ENCODE measurements at regions not wholly inside any gene's neighbourhood (a gene's known extent, or its start where the extent isn't known, plus 50 kb on each side); places are given as distances from the start of the nearest gene placed in this dataset.
"Not testable (repeated sequence)": the region's sequence is repeated elsewhere in the genome, so short reads cannot be mapped to it uniquely, and the experiment has no call there.

- no peak overlapping the region for H2AFZ ChIP-seq (ENCODE audit: low read length)
- H3K9ac ChIP-seq (ENCODE audit: insufficient read depth, low read length), result no peak overlapping the region
- no peaks in the 10 kb centered on the region for H3K27me3 ChIP-seq (ENCODE audit: control insufficient read depth, insufficient read depth, low read length)
- H4K20me1 ChIP-seq (ENCODE audit: control insufficient read depth, extremely low read depth, insufficient read depth, low read length), result no peaks in the 10 kb centered on the region
- no peaks in the 10 kb centered on the region for H3K4me1 ChIP-seq (ENCODE audit: control insufficient read depth, extremely low read depth, insufficient read depth, low read length)
- DNase-seq (ENCODE audit: low read depth in 2 of 2), result no peak
- no peaks in the 10 kb centered on the region for H3K9me3 ChIP-seq (ENCODE audit: control insufficient read depth, insufficient read depth, low read depth, low read length)
- H3K36me3 ChIP-seq (ENCODE audit: control insufficient read depth, insufficient read depth, low read length), result no peaks in the 10 kb centered on the region
- H3K4me2 ChIP-seq (ENCODE audit: extremely low read depth, insufficient read depth, low read length), result no peak overlapping the region
- no peak overlapping the region for H3K4me3 ChIP-seq (replicated peaks in 1 of 4; ENCODE audit: control extremely low read depth in 1 of 4, insufficient read depth in 1 of 4, low read depth in 3 of 4, low read length in 4 of 4)
- H3K79me2 ChIP-seq (ENCODE audit: control insufficient read depth, insufficient read depth, low read length), result no peaks in the 10 kb centered on the region
- TF ChIP-seq CTCF (conservative IDR thresholded peaks at IDR 0.05 in 1 of 2, IDR thresholded peaks at IDR 0.05 in 1 of 2; ENCODE audit: low read depth in 1 of 2, low read length in 2 of 2) (no peak), EZH2 (IDR thresholded peaks at IDR 0.05; ENCODE audit: low read length, missing control alignments) (no peak)
- H3K27ac ChIP-seq (ENCODE audit: insufficient read depth, low read length), result no peak overlapping the region
These were observed 260.9 kb downstream of the DSC3 start for GRCh38 chr18:30781601-30782000.

GRCh38 chr18:30775629-30776028, 266.9 kb downstream of the DSC3 start:
- Histone ChIP-seq H2AFZ (ENCODE audit: low read length) (no peak overlapping the region), H4K20me1 (ENCODE audit: control insufficient read depth, extremely low read depth, insufficient read depth, low read length) (no peaks in the 10 kb centered on the region), H3K4me1 (ENCODE audit: control insufficient read depth, extremely low read depth, insufficient read depth, low read length) (no peaks in the 10 kb centered on the region), H3K9ac (ENCODE audit: insufficient read depth, low read length) (no peak overlapping the region), H3K4me3 (replicated peaks in 1 of 4; ENCODE audit: control extremely low read depth in 1 of 4, insufficient read depth in 1 of 4, low read depth in 3 of 4, low read length in 4 of 4) (no peak overlapping the region), H3K27ac (ENCODE audit: insufficient read depth, low read length) (no peak overlapping the region), H3K79me2 (ENCODE audit: control insufficient read depth, insufficient read depth, low read length) (no peaks in the 10 kb centered on the region), H3K9me3 (ENCODE audit: control insufficient read depth, insufficient read depth, low read depth, low read length) (no peaks in the 10 kb centered on the region), H3K4me2 (ENCODE audit: extremely low read depth, insufficient read depth, low read length) (no peak overlapping the region), H3K36me3 (ENCODE audit: control insufficient read depth, insufficient read depth, low read length) (no peaks in the 10 kb centered on the region), H3K27me3 (ENCODE audit: control insufficient read depth, insufficient read depth, low read length) (no peaks in the 10 kb centered on the region)
- no peak for DNase-seq (ENCODE audit: low read depth in 2 of 2)
- TF ChIP-seq EZH2 (IDR thresholded peaks at IDR 0.05; ENCODE audit: low read length, missing control alignments) (no peak), CTCF (conservative IDR thresholded peaks at IDR 0.05 in 1 of 2, IDR thresholded peaks at IDR 0.05 in 1 of 2; ENCODE audit: low read depth in 1 of 2, low read length in 2 of 2) (no peak)

DNA sequence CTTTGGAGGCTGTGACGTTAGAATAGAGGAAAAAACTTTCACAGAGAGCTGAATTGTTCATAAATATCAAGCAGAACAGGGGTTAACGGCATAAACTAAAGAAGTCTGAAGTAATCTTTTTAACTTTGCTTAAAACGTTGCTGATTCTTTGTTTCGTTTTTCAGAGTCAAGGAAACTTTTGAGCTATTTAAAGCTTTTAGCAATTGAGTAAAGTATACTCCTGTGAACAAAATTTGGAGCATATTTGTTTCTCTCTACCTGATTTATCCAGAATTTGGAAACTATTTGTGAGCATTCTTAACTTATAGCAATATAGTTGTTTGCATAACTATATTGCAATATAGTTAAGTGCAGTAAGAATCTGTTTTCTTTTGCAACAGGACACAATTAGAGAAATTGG, 270.4 kb downstream of the DSC3 start:
- H3K4me3 ChIP-seq (replicated peaks in 1 of 4; ENCODE audit: control extremely low read depth in 1 of 4, insufficient read depth in 1 of 4, low read depth in 3 of 4, low read length in 4 of 4); H2AFZ ChIP-seq (ENCODE audit: low read length); H3K4me2 ChIP-seq (ENCODE audit: extremely low read depth, insufficient read depth, low read length); H3K79me2 ChIP-seq (ENCODE audit: control insufficient read depth, insufficient read depth, low read length); H3K9ac ChIP-seq (ENCODE audit: insufficient read depth, low read length); H3K36me3 ChIP-seq (ENCODE audit: control insufficient read depth, insufficient read depth, low read length); H3K4me1 ChIP-seq (ENCODE audit: control insufficient read depth, extremely low read depth, insufficient read depth, low read length); H4K20me1 ChIP-seq (ENCODE audit: control insufficient read depth, extremely low read depth, insufficient read depth, low read length); DNase-seq (ENCODE audit: low read depth in 2 of 2); H3K27me3 ChIP-seq (ENCODE audit: control insufficient read depth, insufficient read depth, low read length); H3K27ac ChIP-seq (ENCODE audit: insufficient read depth, low read length); H3K9me3 ChIP-seq (ENCODE audit: control insufficient read depth, insufficient read depth, low read depth, low read length): not testable (repeated sequence)

DNA sequence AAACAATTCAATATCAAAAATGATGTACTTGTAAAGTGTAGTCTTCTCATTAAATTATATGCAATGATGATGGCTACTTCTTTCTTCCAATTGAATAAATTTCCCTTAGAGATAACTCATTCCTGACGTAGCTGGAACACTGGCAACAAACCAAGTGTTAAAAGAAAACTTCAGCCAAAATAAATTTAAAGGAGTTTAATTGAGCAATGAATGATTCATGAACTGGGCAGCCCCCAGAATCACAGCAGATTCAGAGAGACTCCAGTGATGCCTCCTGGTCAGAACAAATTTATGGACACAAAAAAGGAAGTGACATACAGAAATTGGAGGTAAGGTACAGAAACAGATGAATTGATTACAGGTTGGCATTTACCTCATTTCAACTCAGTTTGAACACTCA, 276.5 kb downstream of the DSC3 start:
- Histone ChIP-seq H3K9me3 (ENCODE audit: control insufficient read depth, insufficient read depth, low read depth, low read length) (no peaks in the 10 kb centered on the region), H3K9ac (ENCODE audit: insufficient read depth, low read length) (no peak overlapping the region), H4K20me1 (ENCODE audit: control insufficient read depth, extremely low read depth, insufficient read depth, low read length) (no peaks in the 10 kb centered on the region), H3K4me1 (ENCODE audit: control insufficient read depth, extremely low read depth, insufficient read depth, low read length) (no peaks in the 10 kb centered on the region), H3K27me3 (ENCODE audit: control insufficient read depth, insufficient read depth, low read length) (no peaks in the 10 kb centered on the region), H3K4me2 (ENCODE audit: extremely low read depth, insufficient read depth, low read length) (no peak overlapping the region), H3K79me2 (ENCODE audit: control insufficient read depth, insufficient read depth, low read length) (no peaks in the 10 kb centered on the region), H3K36me3 (ENCODE audit: control insufficient read depth, insufficient read depth, low read length) (no peaks in the 10 kb centered on the region), H3K27ac (ENCODE audit: insufficient read depth, low read length) (no peak overlapping the region), H2AFZ (ENCODE audit: low read length) (no peak overlapping the region), H3K4me3 (replicated peaks in 1 of 4; ENCODE audit: control extremely low read depth in 1 of 4, insufficient read depth in 1 of 4, low read depth in 3 of 4, low read length in 4 of 4) (no peak overlapping the region)
- no peak for DNase-seq (ENCODE audit: low read depth in 2 of 2)
- no peak for TF ChIP-seq CTCF (conservative IDR thresholded peaks at IDR 0.05 in 1 of 2, IDR thresholded peaks at IDR 0.05 in 1 of 2; ENCODE audit: low read depth in 1 of 2, low read length in 2 of 2)
- no peak for TF ChIP-seq EZH2 (IDR thresholded peaks at IDR 0.05; ENCODE audit: low read length, missing control alignments)

All from fibroblast of lung (primary cell).